Common myeloid progenitor, CD34-positive (primary cell): ENCODE measurements at regions not wholly inside any gene's neighbourhood (a gene's known extent, or its start where the extent isn't known, plus 50 kb on each side); places are given as distances from the start of the nearest gene placed in this dataset.

Source experiments
- CTCF ChIA-PET: fragments of 350-600 bp; sonication (Branson Sonifier 250); formaldehyde crosslinking; loops from one replicate; lab custom pipeline; 2021; ENCODE audit warnings: antibody characterized with exemption; lab: Charles Lee
- POLR2A ChIA-PET: fragments of 350-600 bp; sonication (Branson Sonifier 250); formaldehyde crosslinking; loops from one replicate; lab custom pipeline; 2021; ENCODE audit warnings: antibody characterized with exemption; lab: Charles Lee
- DNase-seq, 3 donors: peaks; one replicate each; pipeline versions ENCODE4 v3.0.0 to v3.0.0-alpha.2; 2013
- H3K27ac ChIP-seq, 2 experiments: 1 replicate in 1 of 2; 2 replicates in 1 of 2; pipeline ENCODE4 v1.7.0; 2013; ENCODE audit warnings: inconsistent platforms in 2 of 2, low read length in 2 of 2, mild to moderate bottlenecking in 2 of 2, low read depth in 1 of 2, moderate library complexity in 1 of 2; ENCODE audit not compliant: severe bottlenecking in 2 of 2, insufficient read depth in 1 of 2, poor library complexity in 1 of 2
- H3K27me3 ChIP-seq, 5 experiments: replicated peaks in 2 of 5; 1 replicate in 3 of 5; 2 replicates in 2 of 5; pipeline versions ENCODE4 v1.6.1 to v1.7.0; 2013; ENCODE audit warnings: low read length in 4 of 5, mild to moderate bottlenecking in 2 of 5, moderate library complexity in 2 of 5, inconsistent platforms in 1 of 5; ENCODE audit not compliant: insufficient read depth in 5 of 5, control insufficient read depth in 4 of 5
- H3K36me3 ChIP-seq, 4 experiments: 1 replicate in 2 of 4; 2 replicates in 2 of 4; pipeline versions ENCODE4 v1.6.1 to v1.7.0; 2013; ENCODE audit warnings: low read length in 3 of 4, control low read depth in 1 of 4, mild to moderate bottlenecking in 1 of 4; ENCODE audit not compliant: control insufficient read depth in 4 of 4, insufficient read depth in 4 of 4
- H3K4me1 ChIP-seq, 4 experiments: 1 replicate in 3 of 4; 2 replicates in 1 of 4; pipeline versions ENCODE4 v1.6.1 to v1.7.1; 2013; ENCODE audit warnings: low read length in 3 of 4, mild to moderate bottlenecking in 3 of 4, control low read depth in 1 of 4, inconsistent platforms in 1 of 4, moderate library complexity in 1 of 4; ENCODE audit not compliant: control insufficient read depth in 4 of 4, insufficient read depth in 4 of 4; ENCODE audit errors: control extremely low read depth in 1 of 4
- H3K4me3 ChIP-seq, 7 experiments: 1 replicate in 4 of 7; 2 replicates in 3 of 7; pipeline versions ENCODE4 v1.5.1 to v1.7.0; 2013; ENCODE audit warnings: mild to moderate bottlenecking in 7 of 7, low read length in 6 of 7, moderate library complexity in 6 of 7, inconsistent platforms in 2 of 7, low read depth in 2 of 7, control low read depth in 1 of 7; ENCODE audit not compliant: insufficient read depth in 4 of 7, control insufficient read depth in 1 of 7; ENCODE audit errors: extremely low read depth in 1 of 7
- H3K9me3 ChIP-seq, 5 experiments: 1 replicate in 4 of 5; 2 replicates in 1 of 5; pipeline versions ENCODE4 v1.6.1 to v1.7.1; 2013; ENCODE audit warnings: low read length in 4 of 5, mild to moderate bottlenecking in 2 of 5, inconsistent platforms in 1 of 5, low read depth in 1 of 5, moderate library complexity in 1 of 5; ENCODE audit not compliant: control insufficient read depth in 4 of 5, insufficient read depth in 2 of 5; ENCODE audit errors: control extremely low read depth in 1 of 5
- WGBS: methylation state at CpG from one replicate; pipeline ENCODE4 v1.1.5; 2013; ENCODE audit not compliant: insufficient coverage; 5-methylcytosine and 5-hydroxymethylcytosine counted together

DNA sequence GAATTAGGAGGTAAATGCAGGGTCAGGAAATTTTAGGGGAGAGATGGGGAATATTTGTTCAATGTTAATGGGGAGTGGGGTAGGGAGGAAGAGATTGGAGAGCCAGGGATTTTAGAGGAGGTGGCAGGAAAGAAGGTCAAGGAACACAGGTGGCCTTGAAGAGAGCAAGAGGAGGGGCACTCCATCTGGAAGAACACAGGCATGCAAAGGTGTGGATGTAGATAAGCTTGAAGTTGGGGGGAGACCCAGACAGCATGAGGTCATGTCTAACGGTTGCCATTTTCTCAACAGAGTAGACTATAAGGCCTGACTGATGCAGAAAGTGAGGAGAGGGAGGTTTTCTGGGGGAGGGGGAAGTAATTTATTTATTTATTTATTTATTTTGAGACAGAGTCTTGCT, 77.5 kb downstream of the MAIP1 start:
- no peak for DNase-seq
- Histone ChIP-seq H3K9me3 (no peaks in the 10 kb centered on the region), H3K4me1 (no peaks in the 10 kb centered on the region), H3K27me3 (no peaks in the 10 kb centered on the region), H3K27ac (no peak overlapping the region), H3K4me3 (no peak overlapping the region), H3K36me3 (no peaks in the 10 kb centered on the region)
- ChIA-PET POLR2A (no interaction called here), CTCF (no interaction called here)
- 100% methylated on average over 1 of the region's 1 CpG for WGBS

DNA sequence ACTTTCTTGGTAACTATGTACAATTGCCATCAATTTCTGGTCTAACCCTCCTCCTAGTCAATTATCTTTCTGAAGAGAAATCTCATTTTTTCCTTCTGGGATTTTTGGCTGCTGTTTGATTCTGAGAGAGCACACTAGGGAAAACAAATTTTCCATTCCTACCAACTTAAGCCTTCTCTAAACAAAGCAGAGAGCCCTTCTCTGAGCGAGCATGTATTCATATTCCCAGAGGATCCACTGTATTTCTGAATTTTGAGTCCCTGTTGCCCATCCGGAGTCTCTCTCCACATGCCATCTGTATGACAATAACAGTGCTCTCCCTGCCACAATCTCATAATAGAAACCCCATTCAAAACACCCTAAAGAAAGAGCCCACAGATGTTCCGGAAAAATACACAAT, 78.5 kb downstream of the MAIP1 start:
- 96% methylated on average over 3 of the region's 3 CpGs for WGBS
- no peak for DNase-seq
- Histone ChIP-seq H3K9me3 (no peaks in the 10 kb centered on the region), H3K36me3 (no peaks in the 10 kb centered on the region), H3K27me3 (no peaks in the 10 kb centered on the region), H3K4me3 (no peak overlapping the region), H3K4me1 (no peaks in the 10 kb centered on the region), H3K27ac (no peak overlapping the region)
- ChIA-PET POLR2A (no interaction called here), CTCF (no interaction called here)

DNA sequence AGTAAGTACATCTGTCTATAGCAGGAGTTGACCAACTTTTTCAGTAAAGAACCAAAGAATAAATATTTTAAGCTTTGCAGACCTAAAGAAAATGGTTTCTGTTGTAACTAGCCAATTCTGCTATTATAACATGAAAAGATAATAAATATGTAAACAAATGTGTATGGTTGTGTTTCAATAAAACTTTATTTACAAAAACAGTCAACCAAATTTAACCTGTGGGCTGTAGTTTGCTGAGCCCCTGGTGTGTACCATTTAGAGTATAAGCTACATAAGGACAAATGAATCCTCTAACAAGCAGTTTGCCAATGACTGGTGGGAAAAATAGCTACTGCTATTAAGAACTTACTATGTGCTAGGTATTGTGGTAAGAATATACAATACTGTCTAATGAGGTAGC, 79.4 kb downstream of the MAIP1 start:
- no peaks in the 10 kb centered on the region for H3K36me3 ChIP-seq
- H3K4me3 ChIP-seq: no peak overlapping the region
- ChIA-PET POLR2A (no interaction called here), CTCF (interaction anchor here (1.0 kb wide), 1 partner anchor 24 kb away, joined by 3 read pairs; no protein-coding TSS in a partner anchor)
- H3K9me3 ChIP-seq: no peaks in the 10 kb centered on the region
- H3K4me1 ChIP-seq: no peaks in the 10 kb centered on the region
- no peak overlapping the region for H3K27ac ChIP-seq
- H3K27me3 ChIP-seq: no peaks in the 10 kb centered on the region
- DNase-seq: no peak

DNA sequence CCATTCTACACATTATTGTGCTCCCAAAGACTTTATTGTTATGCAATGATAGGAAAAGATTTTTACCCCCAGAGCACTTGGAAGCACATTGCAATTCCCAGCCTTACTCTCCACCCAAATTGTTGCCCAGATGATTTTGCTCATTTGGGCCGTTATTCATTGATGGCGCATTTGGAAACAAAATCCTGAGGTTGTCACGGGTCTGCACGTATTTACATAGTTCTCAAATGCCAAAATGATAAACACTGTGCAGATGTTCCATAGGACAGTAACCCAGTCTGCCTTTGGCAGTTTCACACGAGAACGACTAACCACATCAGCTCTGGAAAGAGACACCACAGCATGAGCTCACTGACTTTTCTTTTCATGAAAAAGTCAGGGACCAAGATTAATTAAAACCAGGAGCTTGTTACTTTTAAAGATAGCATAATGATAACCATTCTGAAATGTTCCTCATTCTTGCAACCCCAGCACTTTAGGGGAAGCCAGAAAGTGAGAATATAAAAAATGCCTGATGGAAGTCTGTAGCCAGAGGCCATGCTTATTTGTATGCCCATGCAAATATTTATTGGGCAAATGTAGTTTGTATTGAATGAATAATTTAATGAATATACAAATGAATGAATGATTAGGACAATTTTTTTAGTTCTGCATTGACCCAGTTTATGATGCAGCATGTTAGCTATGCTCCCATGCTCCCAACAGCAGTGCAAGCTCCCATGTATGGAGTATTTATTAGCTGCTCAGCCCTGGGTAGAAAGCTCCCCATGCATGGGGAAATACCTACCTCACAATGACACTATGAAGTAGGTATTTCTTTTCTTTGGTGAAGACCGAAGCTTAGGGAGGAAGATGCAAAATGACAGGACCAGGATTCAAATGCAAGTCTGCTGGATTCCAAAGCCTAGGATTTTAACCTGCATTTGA, 84.6 kb downstream of the MAIP1 start:
- Histone ChIP-seq H3K36me3 (no peaks in the 10 kb centered on the region), H3K9me3 (peaks cover 0 to 4% (median 1%) of the 10 kb centered on the region in 5 experiments), H3K27ac (no peak overlapping the region), H3K27me3 (no peaks in the 10 kb centered on the region), H3K4me3 (no peak overlapping the region), H3K4me1 (no peaks in the 10 kb centered on the region)
- no peak for DNase-seq
- 98% methylated on average over 6 of the region's 7 CpGs for WGBS
- CTCF ChIA-PET: no interaction called here
- POLR2A ChIA-PET: no interaction called here

DNA sequence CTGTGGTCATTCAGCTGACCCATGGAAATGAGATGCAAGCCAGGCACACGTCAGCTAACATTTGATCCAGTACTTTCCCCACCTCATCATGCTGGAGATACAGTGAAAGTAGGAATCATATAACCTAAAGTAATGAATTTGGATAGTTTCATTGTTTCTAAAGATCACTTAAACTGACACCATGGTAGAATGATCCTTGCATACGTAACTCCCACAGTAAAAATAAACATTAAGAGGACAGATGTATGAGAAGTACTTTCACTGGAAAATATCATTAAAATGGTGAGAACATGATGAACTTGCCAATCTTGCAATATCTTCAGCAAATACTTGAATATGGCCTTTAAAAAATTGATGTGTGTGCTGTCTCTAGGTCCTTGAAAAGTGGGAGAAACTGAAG, 85.4 kb downstream of the MAIP1 start:
- Histone ChIP-seq H3K9me3 (peaks cover 0 to 10% (median 7%) of the 10 kb centered on the region in 5 experiments), H3K4me1 (no peaks in the 10 kb centered on the region), H3K4me3 (no peak overlapping the region), H3K36me3 (no peaks in the 10 kb centered on the region), H3K27me3 (no peaks in the 10 kb centered on the region), H3K27ac (no peak overlapping the region)
- ChIA-PET CTCF (no interaction called here), POLR2A (no interaction called here)
- no CpG with 5 or more reads among the region's 2 CpGs for WGBS
- DNase-seq: no peak

DNA sequence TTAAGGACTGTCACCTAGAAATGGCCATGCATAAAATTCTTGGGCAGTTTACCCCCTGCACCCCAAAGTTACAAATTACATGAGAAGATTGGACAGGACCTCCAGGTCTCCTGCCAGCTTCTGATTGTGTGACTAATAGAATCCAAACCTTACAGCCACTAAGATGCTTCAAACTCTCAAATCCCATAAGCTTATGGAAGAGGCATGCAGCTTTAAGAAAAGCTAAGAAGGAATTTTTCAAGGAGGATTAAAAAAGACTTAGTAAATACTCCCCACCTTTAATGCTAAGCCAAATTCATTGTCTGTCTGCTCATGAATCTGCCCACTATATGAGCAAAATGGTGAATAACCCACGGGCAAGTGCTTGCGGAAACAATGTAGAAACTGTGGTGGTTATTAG, 86.3 kb downstream of the MAIP1 start:
- H3K36me3 ChIP-seq: no peaks in the 10 kb centered on the region
- H3K27me3 ChIP-seq: no peaks in the 10 kb centered on the region
- no peak overlapping the region for H3K27ac ChIP-seq
- DNase-seq: no peak
- no peak overlapping the region for H3K4me3 ChIP-seq
- no peaks in the 10 kb centered on the region for H3K4me1 ChIP-seq
- WGBS: no CpG with 5 or more reads among the region's 2 CpGs
- ChIA-PET CTCF (interaction anchor here (1.1 kb wide), 1 partner anchor 9 kb away, joined by 4 read pairs; no protein-coding TSS in a partner anchor), POLR2A (no interaction called here)
- H3K9me3 ChIP-seq: peaks cover 0 to 13% (median 9%) of the 10 kb centered on the region in 5 experiments

DNA sequence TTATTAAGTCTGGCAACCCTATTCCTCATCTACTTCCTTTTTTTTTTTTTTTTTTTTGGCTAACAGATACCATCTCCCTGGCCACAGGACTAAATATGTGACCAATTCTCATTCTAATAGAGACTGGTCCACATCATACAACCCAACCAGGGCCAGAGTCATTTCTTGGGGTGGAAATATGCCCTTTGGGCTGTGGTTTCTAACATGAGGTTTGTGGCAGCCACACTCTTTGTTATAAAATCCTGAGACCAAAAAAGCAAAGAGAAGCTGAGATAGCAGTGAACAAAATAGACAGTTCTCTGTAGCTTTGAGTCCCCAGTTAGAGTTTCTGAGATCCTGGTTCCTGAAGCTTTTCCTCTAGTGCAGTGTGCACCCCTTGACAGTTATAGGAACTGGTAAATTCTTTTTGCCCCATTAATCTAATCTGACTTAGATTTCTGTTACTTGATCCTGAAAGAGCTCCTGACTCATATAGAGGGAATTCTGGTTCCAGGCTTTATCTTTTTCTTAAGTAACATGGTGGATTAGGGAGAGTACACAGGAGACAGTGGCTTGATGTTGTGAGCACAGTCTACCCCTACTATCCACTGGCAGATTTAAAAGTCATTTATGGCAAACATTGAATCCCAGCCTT, 86.8 kb downstream of the MAIP1 start:
- Histone ChIP-seq H3K9me3 (peaks cover 0 to 15% (median 10%) of the 10 kb centered on the region in 5 experiments), H3K4me1 (no peaks in the 10 kb centered on the region), H3K27me3 (no peaks in the 10 kb centered on the region), H3K27ac (no peak overlapping the region), H3K36me3 (no peaks in the 10 kb centered on the region), H3K4me3 (no peak overlapping the region)
- ChIA-PET POLR2A (no interaction called here), CTCF (interaction anchor here (1.1 kb wide), 1 partner anchor 8 kb away, joined by 4 read pairs; no protein-coding TSS in a partner anchor)
- no peak for DNase-seq
